WTC11 (cell line): ENCODE measurements at regions not wholly inside any gene's neighbourhood (a gene's known extent, or its start where the extent isn't known, plus 50 kb on each side); places are given as distances from the start of the nearest gene placed in this dataset.
A peak's percentile ranks its signal among the peaks of the same experiment; 100 is the strongest.

Experiments
- ATAC-seq: fragments of 200-7000 bp; cut with Tn5 transposase; 2 replicates; pipeline ENCODE4 v1.10.0; 2021; ENCODE audit warnings: mild to moderate bottlenecking, moderate library complexity
- CTCF ChIA-PET: fragments of 300-600 bp; sonication (Branson Sonifier 250); formaldehyde crosslinking; loops from one replicate; lab custom pipeline; 2021; ENCODE audit warnings: antibody characterized with exemption; lab: Charles Lee
- POLR2A ChIA-PET: fragments of 350-600 bp; sonication (Branson Sonifier 250); formaldehyde crosslinking; loops from one replicate; lab custom pipeline; 2021; ENCODE audit warnings: antibody characterized with exemption; lab: Charles Lee
- DNase-seq: peaks from one replicate; pipeline ENCODE4 v3.0.0; 2021; ENCODE audit warnings: low spot score
- H3K27ac Mint-ChIP-seq: 2 replicates; pipeline ENCODE4 v1.8.0; 2021; ENCODE audit warnings: mixed read lengths
- H3K27me3 Mint-ChIP-seq: 2 replicates; pipeline ENCODE4 v1.8.0; 2021; ENCODE audit warnings: low read depth, mild to moderate bottlenecking, moderate library complexity, mixed read lengths
- H3K36me3 Mint-ChIP-seq: 2 replicates; pipeline ENCODE4 v1.8.0; 2021; ENCODE audit warnings: mixed read lengths
- H3K4me1 Mint-ChIP-seq: 2 replicates; pipeline ENCODE4 v1.8.0; 2022; ENCODE audit warnings: mixed read lengths
- H3K4me3 Mint-ChIP-seq: 2 replicates; pipeline ENCODE4 v1.8.0; 2021; ENCODE audit warnings: mild to moderate bottlenecking, moderate library complexity, mixed read lengths
- H3K9me3 Mint-ChIP-seq: 2 replicates; pipeline ENCODE4 v1.8.0; 2021; ENCODE audit warnings: mixed read lengths
- ATF1 ChIP-seq: sonication (generic); formaldehyde crosslinking; IDR thresholded peaks from 2 replicates; pipeline ENCODE4 v1.8.1; 2023; ENCODE audit warnings: mild to moderate bottlenecking, moderate library complexity, missing genetic modification reagents
- GABPB1 ChIP-seq: sonication (generic); formaldehyde crosslinking; IDR thresholded peaks from 2 replicates; pipeline ENCODE4 v1.8.1; 2023; ENCODE audit warnings: mild to moderate bottlenecking, missing genetic modification reagents
- GTF2I ChIP-seq: fragments of 250-450 bp; sonication (Bioruptor Pico); conservative IDR thresholded peaks from 2 replicates; pipeline ENCODE4 v1.4.0; 2021; ENCODE audit warnings: mild to moderate bottlenecking
- NFYB ChIP-seq: sonication (generic); formaldehyde crosslinking; conservative IDR thresholded peaks from 2 replicates; pipeline ENCODE4 v1.8.0; 2022; ENCODE audit warnings: low read depth, missing genetic modification reagents
- NR3C1 ChIP-seq: sonication (generic); formaldehyde crosslinking; conservative IDR thresholded peaks from 2 replicates; pipeline ENCODE4 v1.8.1; 2023; ENCODE audit warnings: low read depth, mild to moderate bottlenecking, missing genetic modification reagents
- OVOL2 ChIP-seq: fragments of 250-450 bp; sonication (Bioruptor Pico); IDR thresholded peaks from 2 replicates; pipeline ENCODE4 v1.9.0; 2021; ENCODE audit warnings: mild to moderate bottlenecking, borderline replicate concordance
- RORB ChIP-seq: fragments of 250-450 bp; sonication (Bioruptor Pico); IDR thresholded peaks from 2 replicates; pipeline ENCODE4 v1.9.0; 2021; ENCODE audit warnings: mild to moderate bottlenecking
- ZNF232 ChIP-seq: sonication (generic); formaldehyde crosslinking; IDR thresholded peaks from 2 replicates; pipeline ENCODE4 v1.8.0; 2022; ENCODE audit warnings: mild to moderate bottlenecking, missing genetic modification reagents
- ZNF263 ChIP-seq: sonication (generic); formaldehyde crosslinking; IDR thresholded peaks from 2 replicates; pipeline ENCODE4 v1.8.1; 2022; ENCODE audit warnings: low read depth, mild to moderate bottlenecking, moderate library complexity, missing genetic modification reagents
- ZNF416 ChIP-seq: fragments of 250-450 bp; sonication (Bioruptor Pico); IDR thresholded peaks from 2 replicates; pipeline ENCODE4 v1.9.0; 2021; ENCODE audit warnings: mild to moderate bottlenecking, inconsistent platforms
- ZNF423 ChIP-seq: fragments of 250-450 bp; sonication (Bioruptor Pico); IDR thresholded peaks from 2 replicates; pipeline ENCODE4 v2.1.2; 2022; ENCODE audit warnings: mild to moderate bottlenecking, moderate library complexity
- TF ChIP-seq, protein P1 (sequence below): fragments of 250-450 bp; sonication (Bioruptor Pico); IDR thresholded peaks from 2 replicates; pipeline ENCODE4 v1.9.0; 2021; ENCODE audit warnings: mild to moderate bottlenecking
- TF ChIP-seq, protein P2 (sequence below): sonication (generic); formaldehyde crosslinking; IDR thresholded peaks from 2 replicates; pipeline ENCODE4 v1.8.1; 2023; ENCODE audit warnings: mild to moderate bottlenecking, missing genetic modification reagents, borderline replicate concordance
- TF ChIP-seq, protein P3 (sequence below): sonication (generic); formaldehyde crosslinking; conservative IDR thresholded peaks from 2 replicates; pipeline ENCODE4 v1.8.1; 2023; ENCODE audit warnings: mild to moderate bottlenecking, low read depth, missing genetic modification reagents, moderate library complexity
- TF ChIP-seq, protein P4 (sequence below): sonication (generic); formaldehyde crosslinking; IDR thresholded peaks from 2 replicates; pipeline ENCODE4 v1.8.0; 2022; ENCODE audit warnings: mild to moderate bottlenecking, missing genetic modification reagents
- TF ChIP-seq, protein P5 (sequence below): fragments of 250-450 bp; sonication (Bioruptor Pico); conservative IDR thresholded peaks from 2 replicates; pipeline ENCODE4 v1.9.0; 2021; ENCODE audit warnings: mild to moderate bottlenecking

DNA sequence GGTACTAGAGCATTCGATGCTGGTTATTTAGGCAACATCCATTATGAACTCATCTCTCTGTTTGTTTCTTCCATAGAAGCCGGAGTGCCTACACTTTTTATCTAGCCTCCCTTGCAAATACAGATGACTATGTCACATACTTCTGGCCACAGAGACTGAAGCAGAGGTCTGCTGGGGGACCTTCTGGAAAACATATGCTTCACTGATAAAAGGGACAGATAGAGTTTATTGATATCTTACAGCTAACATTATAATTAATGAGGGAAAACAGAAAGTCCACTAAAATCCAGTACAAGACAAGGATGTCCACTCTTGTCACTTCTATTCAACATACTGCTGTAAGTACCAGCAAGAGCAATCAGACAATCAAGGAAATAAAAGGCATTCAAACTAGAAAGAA is 104.3 kb upstream of the FAR2 start (continued):
- TF ChIP-seq, protein P1, sequence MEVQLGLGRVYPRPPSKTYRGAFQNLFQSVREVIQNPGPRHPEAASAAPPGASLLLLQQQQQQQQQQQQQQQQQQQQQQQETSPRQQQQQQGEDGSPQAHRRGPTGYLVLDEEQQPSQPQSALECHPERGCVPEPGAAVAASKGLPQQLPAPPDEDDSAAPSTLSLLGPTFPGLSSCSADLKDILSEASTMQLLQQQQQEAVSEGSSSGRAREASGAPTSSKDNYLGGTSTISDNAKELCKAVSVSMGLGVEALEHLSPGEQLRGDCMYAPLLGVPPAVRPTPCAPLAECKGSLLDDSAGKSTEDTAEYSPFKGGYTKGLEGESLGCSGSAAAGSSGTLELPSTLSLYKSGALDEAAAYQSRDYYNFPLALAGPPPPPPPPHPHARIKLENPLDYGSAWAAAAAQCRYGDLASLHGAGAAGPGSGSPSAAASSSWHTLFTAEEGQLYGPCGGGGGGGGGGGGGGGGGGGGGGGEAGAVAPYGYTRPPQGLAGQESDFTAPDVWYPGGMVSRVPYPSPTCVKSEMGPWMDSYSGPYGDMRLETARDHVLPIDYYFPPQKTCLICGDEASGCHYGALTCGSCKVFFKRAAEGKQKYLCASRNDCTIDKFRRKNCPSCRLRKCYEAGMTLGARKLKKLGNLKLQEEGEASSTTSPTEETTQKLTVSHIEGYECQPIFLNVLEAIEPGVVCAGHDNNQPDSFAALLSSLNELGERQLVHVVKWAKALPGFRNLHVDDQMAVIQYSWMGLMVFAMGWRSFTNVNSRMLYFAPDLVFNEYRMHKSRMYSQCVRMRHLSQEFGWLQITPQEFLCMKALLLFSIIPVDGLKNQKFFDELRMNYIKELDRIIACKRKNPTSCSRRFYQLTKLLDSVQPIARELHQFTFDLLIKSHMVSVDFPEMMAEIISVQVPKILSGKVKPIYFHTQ (CRISPR knock-in tag), result no peak
- TF ChIP-seq, protein P2, sequence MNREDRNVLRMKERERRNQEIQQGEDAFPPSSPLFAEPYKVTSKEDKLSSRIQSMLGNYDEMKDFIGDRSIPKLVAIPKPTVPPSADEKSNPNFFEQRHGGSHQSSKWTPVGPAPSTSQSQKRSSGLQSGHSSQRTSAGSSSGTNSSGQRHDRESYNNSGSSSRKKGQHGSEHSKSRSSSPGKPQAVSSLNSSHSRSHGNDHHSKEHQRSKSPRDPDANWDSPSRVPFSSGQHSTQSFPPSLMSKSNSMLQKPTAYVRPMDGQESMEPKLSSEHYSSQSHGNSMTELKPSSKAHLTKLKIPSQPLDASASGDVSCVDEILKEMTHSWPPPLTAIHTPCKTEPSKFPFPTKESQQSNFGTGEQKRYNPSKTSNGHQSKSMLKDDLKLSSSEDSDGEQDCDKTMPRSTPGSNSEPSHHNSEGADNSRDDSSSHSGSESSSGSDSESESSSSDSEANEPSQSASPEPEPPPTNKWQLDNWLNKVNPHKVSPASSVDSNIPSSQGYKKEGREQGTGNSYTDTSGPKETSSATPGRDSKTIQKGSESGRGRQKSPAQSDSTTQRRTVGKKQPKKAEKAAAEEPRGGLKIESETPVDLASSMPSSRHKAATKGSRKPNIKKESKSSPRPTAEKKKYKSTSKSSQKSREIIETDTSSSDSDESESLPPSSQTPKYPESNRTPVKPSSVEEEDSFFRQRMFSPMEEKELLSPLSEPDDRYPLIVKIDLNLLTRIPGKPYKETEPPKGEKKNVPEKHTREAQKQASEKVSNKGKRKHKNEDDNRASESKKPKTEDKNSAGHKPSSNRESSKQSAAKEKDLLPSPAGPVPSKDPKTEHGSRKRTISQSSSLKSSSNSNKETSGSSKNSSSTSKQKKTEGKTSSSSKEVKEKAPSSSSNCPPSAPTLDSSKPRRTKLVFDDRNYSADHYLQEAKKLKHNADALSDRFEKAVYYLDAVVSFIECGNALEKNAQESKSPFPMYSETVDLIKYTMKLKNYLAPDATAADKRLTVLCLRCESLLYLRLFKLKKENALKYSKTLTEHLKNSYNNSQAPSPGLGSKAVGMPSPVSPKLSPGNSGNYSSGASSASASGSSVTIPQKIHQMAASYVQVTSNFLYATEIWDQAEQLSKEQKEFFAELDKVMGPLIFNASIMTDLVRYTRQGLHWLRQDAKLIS (CRISPR knock-in tag), result no peak
- TF ChIP-seq ZNF416, result no peak
- no peak for TF ChIP-seq ATF1 (CRISPR knock-in tag)
- TF ChIP-seq GTF2I, result no peak
- no peak for TF ChIP-seq GABPB1 (CRISPR knock-in tag)
- TF ChIP-seq ZNF423, result no peak
- TF ChIP-seq, protein P3, sequence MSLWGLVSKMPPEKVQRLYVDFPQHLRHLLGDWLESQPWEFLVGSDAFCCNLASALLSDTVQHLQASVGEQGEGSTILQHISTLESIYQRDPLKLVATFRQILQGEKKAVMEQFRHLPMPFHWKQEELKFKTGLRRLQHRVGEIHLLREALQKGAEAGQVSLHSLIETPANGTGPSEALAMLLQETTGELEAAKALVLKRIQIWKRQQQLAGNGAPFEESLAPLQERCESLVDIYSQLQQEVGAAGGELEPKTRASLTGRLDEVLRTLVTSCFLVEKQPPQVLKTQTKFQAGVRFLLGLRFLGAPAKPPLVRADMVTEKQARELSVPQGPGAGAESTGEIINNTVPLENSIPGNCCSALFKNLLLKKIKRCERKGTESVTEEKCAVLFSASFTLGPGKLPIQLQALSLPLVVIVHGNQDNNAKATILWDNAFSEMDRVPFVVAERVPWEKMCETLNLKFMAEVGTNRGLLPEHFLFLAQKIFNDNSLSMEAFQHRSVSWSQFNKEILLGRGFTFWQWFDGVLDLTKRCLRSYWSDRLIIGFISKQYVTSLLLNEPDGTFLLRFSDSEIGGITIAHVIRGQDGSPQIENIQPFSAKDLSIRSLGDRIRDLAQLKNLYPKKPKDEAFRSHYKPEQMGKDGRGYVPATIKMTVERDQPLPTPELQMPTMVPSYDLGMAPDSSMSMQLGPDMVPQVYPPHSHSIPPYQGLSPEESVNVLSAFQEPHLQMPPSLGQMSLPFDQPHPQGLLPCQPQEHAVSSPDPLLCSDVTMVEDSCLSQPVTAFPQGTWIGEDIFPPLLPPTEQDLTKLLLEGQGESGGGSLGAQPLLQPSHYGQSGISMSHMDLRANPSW (CRISPR knock-in tag), result no peak
- TF ChIP-seq, protein P4, sequence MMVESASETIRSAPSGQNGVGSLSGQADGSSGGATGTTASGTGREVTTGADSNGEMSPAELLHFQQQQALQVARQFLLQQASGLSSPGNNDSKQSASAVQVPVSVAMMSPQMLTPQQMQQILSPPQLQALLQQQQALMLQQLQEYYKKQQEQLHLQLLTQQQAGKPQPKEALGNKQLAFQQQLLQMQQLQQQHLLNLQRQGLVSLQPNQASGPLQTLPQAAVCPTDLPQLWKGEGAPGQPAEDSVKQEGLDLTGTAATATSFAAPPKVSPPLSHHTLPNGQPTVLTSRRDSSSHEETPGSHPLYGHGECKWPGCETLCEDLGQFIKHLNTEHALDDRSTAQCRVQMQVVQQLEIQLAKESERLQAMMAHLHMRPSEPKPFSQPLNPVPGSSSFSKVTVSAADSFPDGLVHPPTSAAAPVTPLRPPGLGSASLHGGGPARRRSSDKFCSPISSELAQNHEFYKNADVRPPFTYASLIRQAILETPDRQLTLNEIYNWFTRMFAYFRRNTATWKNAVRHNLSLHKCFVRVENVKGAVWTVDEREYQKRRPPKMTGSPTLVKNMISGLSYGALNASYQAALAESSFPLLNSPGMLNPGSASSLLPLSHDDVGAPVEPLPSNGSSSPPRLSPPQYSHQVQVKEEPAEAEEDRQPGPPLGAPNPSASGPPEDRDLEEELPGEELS (CRISPR knock-in tag), result no peak

DNA sequence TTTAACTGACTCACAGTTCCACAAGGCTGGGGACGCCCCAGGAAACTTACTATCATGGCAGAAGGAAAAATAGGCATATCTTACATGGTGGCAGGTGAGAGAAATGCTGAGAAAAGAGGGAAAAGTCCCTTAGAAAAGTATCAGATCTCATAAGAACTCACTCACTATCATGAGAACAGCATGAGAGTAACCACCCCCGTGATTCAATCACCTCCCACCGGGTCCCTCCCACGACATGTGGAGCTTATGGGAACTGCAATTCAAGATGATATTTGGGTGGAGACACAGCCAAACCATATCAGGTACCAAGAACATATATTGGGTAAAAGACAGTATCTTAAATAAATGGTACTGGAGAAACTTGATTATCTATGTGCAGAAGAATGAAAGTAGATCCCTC is 100.3 kb upstream of the FAR2 start:
- ChIA-PET POLR2A (no interaction called here), CTCF (interaction anchor here (1.0 kb wide), 1 partner anchor 28 kb away, joined by 3 read pairs; no protein-coding TSS in a partner anchor)
- Mint-ChIP-seq H3K27me3 (no peaks in the 10 kb centered on the region), H3K9me3 (peaks cover 3% of the 10 kb centered on the region), H3K4me1 (no peaks in the 10 kb centered on the region), H3K36me3 (no peaks in the 10 kb centered on the region), H3K27ac (no peak overlapping the region), H3K4me3 (no peak overlapping the region)
- DNase-seq (peak; percentile 14), ATAC-seq (no peak)
- no peak for TF ChIP-seq ZNF263 (CRISPR knock-in tag)
- no peak for TF ChIP-seq OVOL2 (CRISPR knock-in tag)
- TF ChIP-seq, protein P5, sequence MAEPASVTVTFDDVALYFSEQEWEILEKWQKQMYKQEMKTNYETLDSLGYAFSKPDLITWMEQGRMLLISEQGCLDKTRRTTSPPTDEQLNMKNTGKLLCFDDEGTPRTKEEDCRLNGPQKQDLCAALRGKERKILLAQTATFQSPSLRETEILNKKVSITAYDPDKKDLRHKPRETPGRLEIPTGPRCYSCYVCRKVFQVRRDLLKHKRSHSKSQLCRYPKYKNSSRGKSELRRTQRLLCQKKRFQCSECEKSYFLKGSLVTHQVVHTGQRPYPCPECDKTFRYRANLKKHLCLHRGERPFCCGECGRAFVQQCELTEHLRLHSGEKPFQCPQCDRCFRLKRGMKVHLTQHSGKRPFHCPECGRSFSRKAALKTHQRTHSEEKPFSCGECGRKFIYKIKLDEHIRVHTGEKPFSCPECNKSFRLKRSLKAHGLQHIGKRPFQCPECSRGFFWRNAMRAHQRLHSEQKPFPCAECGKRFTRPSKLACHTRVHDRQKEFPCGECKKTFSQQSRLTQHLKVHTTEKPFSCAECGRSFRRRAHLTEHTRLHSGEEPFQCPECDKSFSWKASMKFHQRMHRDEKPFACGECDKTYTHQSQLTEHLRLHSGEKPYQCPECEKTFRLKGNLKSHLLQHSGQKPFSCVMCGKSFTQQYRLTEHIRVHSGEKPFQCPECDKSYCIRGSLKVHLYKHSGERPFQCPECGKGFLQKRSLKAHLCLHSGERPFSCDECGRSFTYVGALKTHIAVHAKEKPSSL (CRISPR knock-in tag), result no peak
- TF ChIP-seq RORB (CRISPR knock-in tag), result no peak
- no peak for TF ChIP-seq NFYB
- TF ChIP-seq NR3C1, result no peak
- TF ChIP-seq ZNF232 (CRISPR knock-in tag), result no peak
